ENCODE measurements at regions not wholly inside any gene's neighbourhood (a gene's known extent, or its start where the extent isn't known, plus 50 kb on each side); places are given as distances from the start of the nearest gene placed in this dataset.
"Not testable (repeated sequence)": the region's sequence is repeated elsewhere in the genome, so short reads cannot be mapped to it uniquely, and the experiment has no call there.

- no peak overlapping the region for H3K4me3 ChIP-seq (ENCODE audit: low read depth, low read length)
These were observed 111.9 kb upstream of the CDH2 start for GRCh38 chr18:28288784-28289183.

GRCh38 chr18:28287146-28287545, 110.2 kb upstream of the CDH2 start:
- H3K4me3 ChIP-seq (ENCODE audit: low read depth, low read length) = no peak overlapping the region

DNA sequence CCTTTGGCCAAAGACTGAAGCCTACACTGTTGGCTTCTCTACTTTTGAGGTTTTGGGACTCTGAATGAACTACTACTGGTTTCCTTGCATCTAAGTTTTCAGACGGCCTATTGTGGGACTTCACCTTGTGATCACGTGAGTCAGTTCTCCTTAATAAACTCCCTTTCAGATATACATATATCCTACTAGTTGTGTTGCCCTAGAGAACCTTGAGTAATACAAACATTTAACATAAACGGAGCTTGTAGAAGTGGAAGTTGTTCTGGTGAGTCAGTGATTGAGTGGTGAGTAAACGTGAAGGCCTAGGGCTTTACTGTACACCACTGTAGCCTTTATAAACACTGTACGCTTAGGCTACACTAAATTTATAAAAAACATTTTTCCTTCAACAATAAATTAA, 107.2 kb upstream of the CDH2 start:
- no peak overlapping the region for H3K4me3 ChIP-seq (ENCODE audit: low read depth, low read length)

GRCh38 chr18:28281400-28281799, 104.5 kb upstream of the CDH2 start:
- H3K4me3 ChIP-seq (ENCODE audit: low read depth, low read length) = no peak overlapping the region

DNA sequence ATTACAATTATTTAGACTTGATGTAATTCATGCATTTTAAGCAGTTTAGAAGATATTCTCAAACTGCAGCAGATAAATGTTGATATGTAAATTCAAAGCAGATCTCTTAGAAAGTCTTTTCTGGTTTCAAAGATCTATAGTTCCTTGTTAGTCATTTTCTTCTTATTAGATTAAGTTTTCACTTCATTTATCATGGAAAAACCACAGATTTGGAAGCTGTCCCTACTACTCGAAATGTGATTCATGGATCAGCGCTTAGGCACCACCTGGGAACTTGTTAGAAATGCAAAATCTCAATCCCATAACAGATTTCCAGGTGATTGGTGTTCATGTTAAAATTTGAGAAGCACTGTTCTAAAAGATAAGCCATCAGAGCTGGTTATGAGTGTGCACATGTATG, 92.8 kb upstream of the CDH2 start:
- H3K4me3 ChIP-seq (ENCODE audit: low read depth, low read length) = no peak overlapping the region

DNA sequence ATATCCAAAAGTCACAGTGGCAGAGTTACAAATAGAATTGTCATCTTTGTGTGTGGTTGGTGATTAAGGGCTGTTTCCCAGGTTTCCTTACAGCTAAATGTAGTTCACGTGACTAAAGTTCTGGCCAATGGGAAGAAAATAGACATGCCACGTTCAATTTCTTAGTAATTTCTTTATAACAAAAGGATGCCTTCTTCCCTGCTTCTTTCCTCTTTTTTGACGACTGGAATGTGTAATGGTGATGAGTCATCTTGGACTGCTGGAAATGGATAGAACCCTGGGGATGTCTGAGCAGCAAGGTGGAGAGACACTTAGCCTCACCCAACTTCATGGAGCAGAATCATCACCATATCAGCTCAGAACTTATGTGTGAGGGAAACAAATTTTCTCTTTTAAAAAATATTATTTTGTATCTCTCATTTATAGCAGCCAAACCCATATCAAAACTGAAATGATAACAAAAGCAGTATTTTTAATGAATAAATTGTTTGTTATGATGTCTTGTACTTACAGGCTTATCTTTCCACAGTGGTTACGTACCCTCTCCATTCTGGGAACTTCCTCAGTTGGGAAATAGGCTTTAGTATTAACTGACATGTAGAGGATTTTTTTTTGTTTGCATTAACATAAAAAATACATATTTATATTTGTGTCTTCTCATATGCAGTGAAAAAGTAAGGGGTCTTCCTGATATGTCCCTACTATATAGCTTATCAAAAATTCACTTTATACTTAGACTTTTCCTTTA, 91.1 kb upstream of the CDH2 start:
- no peak overlapping the region for H3K4me3 ChIP-seq (ENCODE audit: low read depth, low read length)

- H3K4me3 ChIP-seq (ENCODE audit: low read depth, low read length) = no peak overlapping the region
These were observed 90.3 kb upstream of the CDH2 start for GRCh38 chr18:28267276-28267675.

DNA sequence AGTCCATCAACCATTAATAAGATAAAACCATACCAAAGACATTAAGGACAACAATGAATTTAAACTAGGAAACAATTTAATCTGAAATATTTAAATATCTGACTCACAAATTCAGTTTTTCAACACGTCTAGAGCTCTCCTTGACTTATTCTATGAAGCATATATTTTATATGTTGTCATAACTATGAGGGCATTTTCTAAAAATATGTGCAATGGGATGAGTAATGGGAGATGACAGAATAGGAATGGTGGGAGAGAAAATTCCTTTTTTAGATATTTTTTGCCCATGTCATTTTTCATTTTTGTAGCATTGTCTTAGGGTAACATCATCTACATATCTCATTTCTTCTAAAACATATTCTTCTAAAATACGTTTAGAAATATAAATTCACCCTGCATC, 79.2 kb upstream of the CDH2 start:
- H3K4me3 ChIP-seq (ENCODE audit: low read depth, low read length) = no peak overlapping the region

GRCh38 chr18:28248653-28249052, 71.7 kb upstream of the CDH2 start:
- no peak overlapping the region for H3K4me3 ChIP-seq (ENCODE audit: low read depth, low read length)

GRCh38 chr18:28240626-28241025, 63.7 kb upstream of the CDH2 start:
- not testable (repeated sequence) for H3K4me3 ChIP-seq (ENCODE audit: low read depth, low read length)

- H3K4me3 ChIP-seq (ENCODE audit: low read depth, low read length) = no peak overlapping the region
These were observed 59.6 kb upstream of the CDH2 start for GRCh38 chr18:28236487-28236886.

All from iPS-11a (cell line).